Activated CD4-positive, alpha-beta T cell treated with anti-CD3 and anti-CD28 coated beads for 4 hours (primary cell): ENCODE measurements at regions not wholly inside any gene's neighbourhood (a gene's known extent, or its start where the extent isn't known, plus 50 kb on each side); places are given as distances from the start of the nearest gene placed in this dataset.
"Not testable (repeated sequence)": the region's sequence is repeated elsewhere in the genome, so short reads cannot be mapped to it uniquely, and the experiment has no call there.

Experiments
- DNase-seq, 2 donors: peaks; one replicate each; pipeline ENCODE4 v3.0.0-alpha.2; 2020

GRCh38 chr7:156050636-156051569, 238.6 kb upstream of the SHH start:
- no peak for DNase-seq

GRCh38 chr7:156049366-156049765, 237.1 kb upstream of the SHH start:
- no peak for DNase-seq

- DNase-seq: no peak
Measured at GRCh38 chr7:156046031-156046560, 233.8 kb upstream of the SHH start.

- no peak for DNase-seq
Measured at GRCh38 chr7:156043416-156044178, 231.3 kb upstream of the SHH start.

- DNase-seq: no peak
Measured at GRCh38 chr7:156041398-156041797, 229.1 kb upstream of the SHH start.

- DNase-seq: no peak
Measured at GRCh38 chr7:156039971-156040677, 227.9 kb upstream of the SHH start.

- DNase-seq: no peak
Measured at GRCh38 chr7:156039194-156039593, 226.9 kb upstream of the SHH start.

- no peak for DNase-seq
Measured at GRCh38 chr7:156038345-156038744, 226.1 kb upstream of the SHH start.

GRCh38 chr7:156036153-156036552, 223.9 kb upstream of the SHH start:
- no peak for DNase-seq

- not testable (repeated sequence) for DNase-seq
Measured at GRCh38 chr7:156035387-156035786, 223.1 kb upstream of the SHH start.

- DNase-seq: no peak
Measured at GRCh38 chr7:156034397-156034796, 222.1 kb upstream of the SHH start.

GRCh38 chr7:156032973-156033372, 220.7 kb upstream of the SHH start:
- DNase-seq: no peak

GRCh38 chr7:156031679-156032478, 219.6 kb upstream of the SHH start:
- DNase-seq: no peak

- DNase-seq: no peak
Measured at GRCh38 chr7:156029460-156030007, 217.3 kb upstream of the SHH start.

GRCh38 chr7:156028521-156028920, 216.3 kb upstream of the SHH start:
- no peak for DNase-seq

- no peak for DNase-seq
Measured at GRCh38 chr7:156027821-156028220, 215.6 kb upstream of the SHH start.

GRCh38 chr7:156026603-156027002, 214.3 kb upstream of the SHH start:
- DNase-seq: no peak

GRCh38 chr7:156026076-156026600, 213.9 kb upstream of the SHH start:
- DNase-seq: no peak

GRCh38 chr7:156025675-156026074, 213.4 kb upstream of the SHH start:
- no peak for DNase-seq

- DNase-seq: no peak
Measured at GRCh38 chr7:156024201-156024600, 211.9 kb upstream of the SHH start.
